Choroid plexus epithelial cell (primary cell): ENCODE measurements at regions not wholly inside any gene's neighbourhood (a gene's known extent, or its start where the extent isn't known, plus 50 kb on each side); places are given as distances from the start of the nearest gene placed in this dataset.

Experiments
- DNase-seq: peaks from one replicate; pipeline ENCODE4 v3.0.0-alpha.2; 2010; ENCODE audit warnings: low read depth
- H3K4me3 ChIP-seq: 2 replicates; pipeline ENCODE4 v1.5.1; 2011; ENCODE audit warnings: low read depth, mild to moderate bottlenecking, control low read depth, low read length, moderate library complexity
- TF ChIP-seq, protein P1 (sequence below): conservative IDR thresholded peaks from 2 replicates; pipeline ENCODE4 v1.5.1; 2011; ENCODE audit warnings: low read depth, mild to moderate bottlenecking, control low read depth, inconsistent platforms, low read length, moderate library complexity

DNA sequence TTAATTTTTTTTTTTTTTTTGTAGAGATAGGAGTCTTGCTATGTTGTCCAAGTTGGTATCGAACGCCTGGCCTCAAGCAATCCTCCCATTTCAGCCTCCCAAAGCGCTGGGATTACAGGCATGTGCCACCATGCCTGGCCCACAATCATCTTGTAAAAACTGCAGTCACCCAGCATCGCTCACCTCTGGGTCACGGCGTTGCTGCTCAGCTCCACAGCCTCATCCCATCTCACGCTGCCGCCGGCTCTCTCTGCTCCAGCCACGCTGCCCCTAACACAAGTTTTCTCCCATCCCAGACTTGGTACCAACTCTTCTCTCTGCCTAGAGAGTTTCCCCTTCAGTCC, 69.2 kb downstream of the MAP1LC3B2 start:
- no peak overlapping the region for H3K4me3 ChIP-seq
- no peak for DNase-seq
- TF ChIP-seq, protein P1, sequence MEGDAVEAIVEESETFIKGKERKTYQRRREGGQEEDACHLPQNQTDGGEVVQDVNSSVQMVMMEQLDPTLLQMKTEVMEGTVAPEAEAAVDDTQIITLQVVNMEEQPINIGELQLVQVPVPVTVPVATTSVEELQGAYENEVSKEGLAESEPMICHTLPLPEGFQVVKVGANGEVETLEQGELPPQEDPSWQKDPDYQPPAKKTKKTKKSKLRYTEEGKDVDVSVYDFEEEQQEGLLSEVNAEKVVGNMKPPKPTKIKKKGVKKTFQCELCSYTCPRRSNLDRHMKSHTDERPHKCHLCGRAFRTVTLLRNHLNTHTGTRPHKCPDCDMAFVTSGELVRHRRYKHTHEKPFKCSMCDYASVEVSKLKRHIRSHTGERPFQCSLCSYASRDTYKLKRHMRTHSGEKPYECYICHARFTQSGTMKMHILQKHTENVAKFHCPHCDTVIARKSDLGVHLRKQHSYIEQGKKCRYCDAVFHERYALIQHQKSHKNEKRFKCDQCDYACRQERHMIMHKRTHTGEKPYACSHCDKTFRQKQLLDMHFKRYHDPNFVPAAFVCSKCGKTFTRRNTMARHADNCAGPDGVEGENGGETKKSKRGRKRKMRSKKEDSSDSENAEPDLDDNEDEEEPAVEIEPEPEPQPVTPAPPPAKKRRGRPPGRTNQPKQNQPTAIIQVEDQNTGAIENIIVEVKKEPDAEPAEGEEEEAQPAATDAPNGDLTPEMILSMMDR: no peak
